HEK293 (cell line): ENCODE measurements at regions not wholly inside any gene's neighbourhood (a gene's known extent, or its start where the extent isn't known, plus 50 kb on each side); places are given as distances from the start of the nearest gene placed in this dataset.

Experiments
- ZFHX2 ChIP-seq: fragments of 450-650 bp; formaldehyde crosslinking; conservative IDR thresholded peaks from 2 replicates; pipeline ENCODE4 v1.5.1; 2016; ENCODE audit warnings: missing biosample characterization, missing genetic modification characterization
- ZNF416 ChIP-seq: fragments of 450-650 bp; formaldehyde crosslinking; IDR thresholded peaks from 2 replicates; pipeline ENCODE4 v1.5.1; 2016; ENCODE audit warnings: missing biosample characterization, missing genetic modification characterization
- ZNF571 ChIP-seq: fragments of 450-650 bp; formaldehyde crosslinking; IDR thresholded peaks from 2 replicates; pipeline ENCODE4 v1.5.0; 2017; ENCODE audit warnings: missing biosample characterization, missing genetic modification characterization

DNA sequence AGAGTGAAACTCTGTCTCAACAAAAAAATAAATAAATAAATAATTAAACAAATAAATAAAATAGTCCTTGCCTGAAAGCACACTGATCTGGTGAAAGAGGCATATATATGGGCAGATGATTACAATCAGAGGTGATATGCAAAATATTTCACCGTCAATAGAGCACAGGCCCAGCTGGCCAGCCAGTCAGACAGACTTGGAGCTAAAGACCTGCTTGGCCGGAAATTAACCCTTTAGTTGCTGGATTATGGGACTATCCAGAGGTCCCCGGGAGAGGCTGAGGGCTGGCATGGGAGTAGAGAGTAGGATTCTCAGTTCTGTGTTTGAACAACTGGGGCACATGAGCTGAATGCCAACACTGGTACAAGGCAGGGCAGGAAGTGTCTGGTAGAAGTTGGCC lies 59.1 kb upstream of the CTNNB1 start:
- TF ChIP-seq ZNF416 (tag by site-specific recombination) (no peak), ZFHX2 (tag by site-specific recombination) (no peak), ZNF571 (tag by site-specific recombination) (no peak)
